ENCODE measurements at regions not wholly inside any gene's neighbourhood (a gene's known extent, or its start where the extent isn't known, plus 50 kb on each side); places are given as distances from the start of the nearest gene placed in this dataset.
A peak's percentile ranks its signal among the peaks of the same experiment; 100 is the strongest.
"Not testable (repeated sequence)": the region's sequence is repeated elsewhere in the genome, so short reads cannot be mapped to it uniquely, and the experiment has no call there.

DNA sequence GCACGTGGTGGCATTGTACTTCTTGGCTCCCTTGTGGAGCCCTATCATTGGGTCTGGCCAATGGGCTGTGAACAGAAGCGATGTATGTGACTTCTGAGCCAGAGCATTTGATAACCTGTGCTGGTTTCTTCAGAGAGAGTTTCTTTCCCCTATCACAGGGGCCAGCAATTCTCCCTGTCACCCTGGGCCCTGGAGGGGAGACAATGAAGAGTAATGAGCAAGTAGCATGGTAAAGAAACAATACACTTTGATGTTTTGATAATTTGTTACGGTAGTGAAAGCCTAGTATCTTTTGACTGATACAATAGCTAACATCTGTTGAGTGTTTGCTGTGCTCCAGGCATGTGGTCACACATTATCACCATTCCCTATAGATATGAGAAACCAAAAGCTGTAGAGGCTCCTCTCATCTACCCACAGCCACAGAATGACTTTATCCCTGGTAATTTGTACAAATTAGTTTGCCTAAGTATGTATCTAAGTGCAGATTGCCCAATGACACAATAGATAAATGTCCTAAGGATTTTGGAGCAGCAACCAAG is 113.4 kb upstream of the SVIL start:
- no peak for DNase-seq

DNA sequence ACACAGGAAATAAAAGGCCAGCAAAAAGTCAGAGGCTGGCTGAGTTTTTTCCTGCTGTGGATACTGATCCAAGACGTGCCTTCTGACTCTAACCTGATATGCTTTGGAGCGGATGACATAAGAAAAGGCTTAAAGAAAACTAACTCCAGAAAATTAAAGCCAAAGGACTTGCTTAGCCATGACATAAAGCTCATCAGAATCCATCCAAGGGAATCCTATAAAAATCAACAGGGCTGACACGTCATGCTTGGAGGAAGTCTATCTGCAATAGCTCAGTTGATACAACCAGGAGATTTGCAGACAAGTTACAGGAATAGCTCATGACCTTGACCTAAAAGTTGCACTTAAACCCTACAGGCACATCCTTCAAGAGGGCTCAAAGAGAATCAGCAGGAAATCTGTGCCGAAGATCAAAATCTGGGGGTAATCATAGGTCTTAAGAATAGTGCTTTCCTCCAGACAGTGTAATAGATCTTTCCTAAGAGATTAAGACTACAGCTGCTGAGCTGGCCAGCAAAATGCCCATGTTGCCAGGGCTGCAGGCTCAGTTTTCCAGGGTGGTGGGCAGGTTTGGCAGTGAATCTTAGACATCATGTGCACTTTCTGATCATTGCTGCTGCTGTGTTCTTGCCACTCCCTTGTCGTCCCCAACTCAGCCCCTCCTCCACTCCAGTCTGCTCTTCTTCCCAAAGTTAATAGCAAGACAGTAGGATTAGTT is 111.5 kb upstream of the SVIL start:
- peak; percentile 81 for DNase-seq

DNA sequence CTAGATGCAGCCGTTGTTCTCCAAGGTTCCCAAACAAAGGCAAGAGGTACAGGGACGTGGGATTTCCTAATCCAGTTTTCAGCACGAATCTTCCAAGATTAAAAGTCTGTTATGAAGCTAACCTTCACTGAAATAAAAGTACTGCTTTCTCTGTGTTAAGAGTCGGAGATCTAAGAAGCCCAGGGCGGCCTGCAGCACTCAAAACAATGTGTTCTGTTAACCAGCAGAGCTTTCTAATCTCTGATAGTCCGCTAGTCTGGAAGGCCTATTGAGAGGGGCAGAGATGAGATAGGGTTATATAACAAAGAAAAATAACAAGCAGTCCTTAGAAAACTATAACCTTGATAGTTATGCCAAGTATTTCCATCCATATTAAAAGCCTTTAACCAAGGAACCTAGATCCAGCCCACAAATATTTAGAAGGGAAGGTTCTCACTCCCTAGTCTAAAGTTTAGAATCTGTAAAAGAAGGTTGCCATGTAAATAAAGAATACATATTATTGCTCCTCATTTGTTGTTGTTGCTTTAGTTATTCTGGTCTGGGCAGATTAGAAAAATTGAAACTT is 106.3 kb upstream of the SVIL start:
- no peak for DNase-seq

DNA sequence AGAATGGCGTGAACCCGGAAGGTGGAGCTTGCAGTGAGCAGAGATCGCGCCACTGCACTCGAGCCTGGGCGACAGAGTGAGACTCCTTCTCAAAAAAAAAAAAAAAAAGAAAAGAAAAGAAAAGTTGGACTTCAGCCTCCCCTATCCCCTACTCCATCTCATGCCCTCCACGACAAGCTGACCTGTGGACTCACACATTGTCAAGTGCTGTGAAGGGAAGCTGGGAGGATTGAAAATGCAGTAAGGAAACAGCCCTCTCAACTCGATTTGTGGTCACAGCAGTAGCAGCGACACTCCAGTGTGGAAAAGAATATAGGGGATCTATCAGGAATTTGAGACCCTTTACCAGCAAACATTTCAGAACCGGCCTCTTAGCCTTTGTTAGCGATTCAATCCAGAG is 103.6 kb upstream of the SVIL start:
- DNase-seq = no peak

DNA sequence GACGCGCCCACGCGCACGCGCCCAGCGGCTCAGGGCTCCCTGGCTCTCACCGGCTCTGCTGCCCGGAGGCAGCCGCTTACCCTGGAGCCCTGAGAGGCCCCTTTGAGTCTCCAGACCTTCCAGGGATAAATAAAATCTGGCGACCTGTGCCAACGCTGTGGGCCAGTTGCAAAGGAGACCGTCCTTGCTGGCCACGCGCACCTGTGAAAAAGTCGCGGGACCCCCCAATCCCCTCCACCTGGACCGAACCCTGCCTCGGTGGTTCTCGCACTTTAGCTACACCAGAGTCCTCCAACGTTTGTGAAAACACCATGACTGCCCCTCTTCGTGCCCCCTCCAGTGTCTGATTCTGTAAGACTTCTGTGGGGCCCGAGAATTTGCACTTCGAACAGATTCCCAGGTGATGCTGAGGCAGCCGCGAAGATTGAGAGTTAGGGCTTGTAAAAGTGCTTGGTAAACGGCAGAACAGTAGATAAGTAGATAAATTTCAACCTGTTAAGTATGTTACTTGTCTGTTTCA is 102.4 kb upstream of the SVIL start:
- peak; percentile 8 for DNase-seq

DNA sequence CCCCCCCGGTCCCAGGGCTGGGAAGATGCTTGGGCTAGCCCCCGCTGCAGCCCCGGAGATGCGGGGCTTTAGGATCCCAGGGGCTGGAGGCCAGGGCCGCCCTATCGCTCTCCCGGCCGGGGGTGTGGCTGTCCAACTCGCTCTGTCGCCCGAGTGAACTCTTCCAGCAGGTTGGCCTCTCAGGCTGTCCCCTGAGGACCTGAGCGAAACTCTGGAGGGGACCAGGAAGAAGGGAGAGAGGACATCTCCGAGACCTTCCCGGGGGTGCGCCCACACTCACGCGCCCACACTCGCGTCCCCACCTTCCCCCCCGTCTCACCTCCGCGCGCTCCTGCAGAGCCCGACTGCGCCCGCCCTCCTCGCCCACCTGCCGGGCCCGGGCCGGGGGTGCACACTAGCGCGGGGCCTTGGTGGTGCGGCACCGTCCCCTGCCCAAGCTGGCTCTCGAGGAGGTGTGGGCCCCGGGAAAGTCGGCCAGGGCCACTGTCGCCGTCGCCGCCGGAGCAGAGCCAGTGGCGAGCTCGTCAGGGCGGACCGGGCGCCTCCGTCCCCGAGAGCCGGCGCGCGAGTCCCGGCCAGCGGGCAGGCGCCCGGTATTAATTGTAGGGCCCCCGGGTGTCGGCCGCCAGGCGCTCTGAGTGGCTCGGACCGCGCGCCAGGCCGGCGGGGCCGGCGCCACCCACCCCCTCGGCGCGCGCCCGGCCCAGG is 101.7 kb upstream of the SVIL start:
- peak; percentile 78 for DNase-seq

DNA sequence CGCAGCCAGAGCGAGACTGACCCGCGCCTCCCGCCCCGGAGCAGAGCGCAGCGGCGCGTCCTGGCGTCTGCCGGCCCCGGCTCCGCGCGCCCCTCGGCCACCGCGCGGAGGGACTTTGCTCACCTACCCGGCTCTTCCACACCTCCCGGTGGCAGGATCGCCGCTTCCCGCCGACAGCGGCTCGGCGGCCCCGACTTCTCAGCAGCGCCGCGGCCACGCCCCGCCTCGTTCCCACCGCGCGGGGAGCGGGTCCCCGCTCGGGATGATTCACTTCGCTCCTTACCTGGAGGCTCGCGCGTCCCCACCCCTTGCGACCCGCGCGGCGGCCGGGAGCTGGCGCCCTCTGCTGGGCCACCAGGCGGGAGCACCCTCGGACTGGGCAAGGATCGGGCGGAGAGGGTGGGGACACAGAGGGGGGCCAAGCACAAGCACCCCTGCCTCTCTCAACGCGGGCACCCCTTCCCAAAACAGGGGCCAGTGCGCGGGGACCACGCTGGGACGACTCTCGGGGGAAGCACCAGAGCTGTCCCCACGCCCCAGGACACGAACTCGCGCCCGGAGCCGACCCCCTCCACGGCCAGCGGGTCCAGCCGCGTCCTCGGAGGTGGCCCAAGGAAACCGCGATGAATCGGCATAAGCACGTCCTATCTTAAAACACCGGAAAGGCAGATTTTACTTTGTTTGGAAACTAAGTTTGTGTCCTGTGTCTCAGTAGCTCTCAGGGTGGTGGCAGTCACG is 101.0 kb upstream of the SVIL start:
- DNase-seq = peak; percentile 90

DNA sequence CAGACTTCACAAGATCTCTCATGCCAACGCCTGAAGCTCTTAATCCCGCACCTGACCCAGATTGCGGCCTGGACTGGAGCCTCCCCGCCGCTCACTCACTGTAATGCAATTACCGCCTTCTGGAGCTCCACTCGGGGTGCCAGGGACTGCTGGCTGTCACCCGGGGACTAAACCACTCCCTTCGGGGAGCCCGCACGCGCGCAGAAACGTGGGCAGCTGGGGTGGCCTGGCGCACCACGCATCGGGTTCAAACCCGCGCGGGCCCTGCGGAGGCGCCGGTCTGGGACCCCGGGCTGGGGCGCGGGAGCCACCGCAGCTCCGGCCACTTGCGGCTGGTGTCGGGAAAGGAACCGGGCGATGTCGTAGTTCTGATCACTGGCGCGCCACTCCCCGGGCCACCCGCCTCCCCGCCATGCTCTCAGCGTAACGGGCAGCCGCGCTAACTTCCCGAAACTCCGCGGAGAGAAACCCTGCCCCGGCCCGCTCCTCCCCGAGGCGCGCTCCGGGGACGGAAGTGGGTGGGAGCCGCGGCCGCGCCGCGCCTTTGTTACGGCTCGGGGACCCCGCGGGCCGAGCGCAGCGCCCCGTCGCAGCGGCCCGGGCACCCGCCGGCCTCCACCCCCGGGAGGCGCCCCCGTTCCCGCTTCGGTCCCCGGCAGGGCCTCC is 100.3 kb upstream of the SVIL start:
- peak; percentile 60 for DNase-seq

DNA sequence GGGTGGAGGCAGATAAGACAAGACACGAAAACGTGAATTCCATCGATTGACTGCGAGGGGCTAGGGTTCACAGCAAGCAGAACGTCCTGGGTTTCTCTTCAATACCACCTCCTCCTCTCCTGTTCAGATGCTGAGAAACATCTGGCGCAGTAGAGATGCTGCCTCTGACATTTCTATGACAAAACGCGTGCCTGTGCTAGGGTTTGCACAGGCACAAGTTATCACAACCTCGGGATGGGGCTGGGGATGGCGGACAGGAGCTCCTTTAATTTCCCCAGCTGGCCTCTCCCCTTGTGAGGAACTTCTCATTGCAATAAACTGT is 99.8 kb upstream of the SVIL start:
- no peak for DNase-seq

DNA sequence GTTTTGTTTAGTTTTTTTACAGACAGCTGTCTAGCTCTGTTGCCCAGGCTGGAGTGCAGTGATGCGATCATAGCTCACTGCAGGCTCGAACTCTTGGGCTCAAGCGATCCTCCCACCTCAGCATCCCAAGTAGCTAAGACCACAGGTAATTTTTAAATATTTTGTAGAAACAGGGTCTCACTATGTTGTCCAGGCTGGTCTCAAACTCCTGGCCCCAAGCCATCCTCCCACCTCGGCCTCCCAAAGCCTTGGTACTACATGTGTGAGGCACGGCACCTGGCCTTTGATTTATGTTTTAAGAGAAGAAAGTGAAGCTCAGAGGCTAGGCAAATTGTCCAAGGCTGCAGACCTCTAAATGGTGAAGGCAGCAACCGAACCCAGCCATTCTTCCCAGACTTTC is 98.6 kb upstream of the SVIL start:
- no peak for DNase-seq

DNA sequence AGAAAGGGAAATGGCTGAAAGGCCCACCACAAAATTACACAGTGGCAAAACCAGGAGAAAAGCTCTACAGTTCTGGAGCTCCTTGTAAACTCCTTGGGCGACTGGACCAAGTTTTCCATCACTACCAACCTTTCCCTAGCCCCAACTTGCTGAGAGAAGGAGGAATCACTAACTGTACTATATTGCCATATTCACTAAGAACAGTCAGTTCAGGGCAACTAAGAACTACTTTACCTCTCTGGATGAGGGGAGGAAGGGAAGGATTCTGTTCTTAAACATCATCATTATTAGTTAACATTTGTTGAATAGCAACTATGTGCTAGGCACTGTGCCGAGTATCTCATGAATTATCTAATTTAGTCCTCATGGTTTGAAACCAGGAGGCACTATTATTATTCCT is 98.1 kb upstream of the SVIL start:
- no peak for DNase-seq

DNA sequence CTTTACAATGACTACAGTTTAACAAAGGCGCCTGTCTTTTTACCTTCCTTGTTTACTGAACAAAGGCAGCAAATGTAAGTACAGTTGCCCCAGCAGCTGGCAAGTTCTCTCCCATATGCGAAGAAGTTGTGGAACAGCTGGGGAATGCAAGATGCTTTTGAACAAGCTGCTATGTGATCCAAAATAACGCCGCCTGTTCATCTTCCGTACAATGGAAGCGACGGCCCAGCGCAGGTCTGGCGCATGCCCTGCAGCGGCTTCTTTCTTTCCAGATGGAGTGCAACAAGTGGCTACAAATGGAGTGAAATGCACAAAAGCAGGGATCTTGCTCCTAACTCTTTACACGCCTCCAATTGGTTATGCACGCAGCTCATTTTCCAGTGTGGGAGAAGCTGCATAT is 97.0 kb upstream of the SVIL start:
- no peak for DNase-seq

DNA sequence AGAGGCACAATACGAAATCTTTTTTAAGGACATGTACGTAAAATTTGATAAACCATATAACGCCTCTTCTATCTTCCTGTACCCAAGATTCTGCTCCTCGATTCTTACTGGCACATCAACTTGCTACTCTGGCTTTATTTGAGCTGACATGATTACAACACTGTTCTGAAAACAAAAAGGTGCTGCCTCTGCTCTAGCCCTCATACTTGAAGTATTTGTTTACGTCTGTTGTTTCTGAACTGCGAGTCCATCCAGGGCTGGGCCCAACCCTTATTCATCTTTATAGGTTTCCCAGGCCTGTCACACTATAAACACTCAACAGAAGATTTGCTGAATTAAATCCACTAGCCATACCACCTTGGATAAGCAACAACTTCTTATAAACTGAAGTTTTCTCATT is 96.2 kb upstream of the SVIL start:
- no peak for DNase-seq

DNA sequence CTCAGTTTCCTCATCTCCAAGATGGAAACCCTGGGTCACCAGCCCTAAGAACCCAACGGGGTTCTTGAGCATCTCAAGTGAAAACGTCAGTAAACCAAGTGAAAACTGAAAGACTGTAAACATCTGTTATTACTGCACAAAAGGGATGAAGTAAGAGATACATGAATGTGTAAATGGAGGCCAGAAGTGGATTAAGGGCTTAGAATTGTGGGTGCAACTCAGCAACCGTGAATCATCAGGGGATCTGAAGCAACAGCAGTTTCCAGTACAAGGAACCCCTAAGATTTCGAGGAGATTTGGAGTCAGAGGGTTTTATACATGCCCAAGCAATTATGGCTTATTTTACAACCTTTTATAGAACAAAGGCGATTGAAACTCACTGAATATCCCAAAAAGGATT is 95.7 kb upstream of the SVIL start:
- no peak for DNase-seq

DNA sequence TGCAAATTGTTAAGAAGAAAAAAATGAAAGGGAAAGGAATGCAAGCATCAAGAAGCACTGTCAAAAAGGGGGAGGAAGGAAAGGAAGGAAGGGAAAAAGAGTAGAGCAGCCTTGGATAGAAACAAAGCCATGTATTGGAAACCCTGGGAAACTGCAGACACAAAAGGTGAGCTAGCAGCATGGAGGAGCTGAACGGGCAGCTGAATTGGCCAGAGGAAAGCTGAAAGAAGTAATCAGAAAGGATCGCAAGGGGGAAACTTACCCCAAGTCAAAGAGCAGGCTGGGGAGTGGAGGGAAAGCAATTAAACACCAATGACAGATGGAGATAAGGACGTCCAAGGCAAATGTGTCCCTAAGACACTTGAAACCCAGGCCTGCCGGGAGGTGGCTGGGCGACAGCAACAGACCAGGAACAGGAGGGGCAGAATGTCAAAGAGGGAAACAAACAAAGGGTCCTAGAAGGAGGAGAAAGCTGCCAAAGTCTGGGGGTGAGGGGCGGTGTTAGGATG is 93.8 kb upstream of the SVIL start:
- no peak for DNase-seq

DNA sequence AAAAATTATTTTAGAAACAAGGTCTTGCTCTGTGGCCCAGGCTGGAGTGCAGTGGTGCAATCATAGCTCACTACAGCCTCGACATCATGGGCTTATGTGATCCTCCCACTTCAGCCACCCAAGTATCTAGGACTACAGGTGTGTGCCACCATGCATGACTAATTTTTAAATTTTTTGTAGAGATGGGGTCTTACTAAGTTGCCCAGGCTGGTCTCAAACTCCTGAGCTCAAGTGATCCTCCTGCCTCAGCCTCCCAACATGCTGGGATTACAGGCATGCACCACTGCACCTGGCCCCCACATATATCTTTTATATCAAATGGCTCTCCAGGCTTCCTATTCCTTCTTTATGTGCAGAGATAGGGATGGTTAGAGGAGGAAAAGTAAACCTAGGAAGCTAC is 91.2 kb upstream of the SVIL start:
- not testable (repeated sequence) for DNase-seq

DNA sequence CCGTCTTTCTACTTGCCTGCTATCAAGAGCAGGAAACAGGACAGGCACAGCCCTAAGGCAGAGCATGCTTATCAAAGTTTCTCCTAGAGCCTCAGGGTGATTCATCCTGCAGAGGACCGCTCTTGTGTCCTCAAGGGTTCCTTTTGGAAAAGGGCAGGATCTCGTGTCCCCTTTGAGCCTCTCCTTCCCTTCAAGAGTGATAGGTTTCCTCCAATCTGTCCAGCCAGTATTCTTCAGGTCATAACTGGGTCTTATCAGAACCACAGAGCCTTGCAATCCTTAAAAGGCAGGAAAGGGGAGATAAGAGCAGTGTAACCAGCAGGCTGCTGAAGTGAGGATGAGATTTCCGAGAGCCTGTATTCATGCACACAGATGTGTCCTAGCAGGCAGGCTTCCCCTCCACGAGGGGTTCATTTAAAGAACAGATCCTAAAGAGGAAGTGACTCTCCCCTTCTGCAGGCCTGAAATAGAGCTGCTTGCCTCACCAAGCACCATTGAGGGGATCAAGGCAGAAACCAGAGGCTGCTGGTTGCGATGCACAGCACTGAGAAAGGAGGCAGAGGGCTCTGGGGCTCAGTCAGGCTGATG is 90.5 kb upstream of the SVIL start:
- DNase-seq = peak; percentile 55

DNA sequence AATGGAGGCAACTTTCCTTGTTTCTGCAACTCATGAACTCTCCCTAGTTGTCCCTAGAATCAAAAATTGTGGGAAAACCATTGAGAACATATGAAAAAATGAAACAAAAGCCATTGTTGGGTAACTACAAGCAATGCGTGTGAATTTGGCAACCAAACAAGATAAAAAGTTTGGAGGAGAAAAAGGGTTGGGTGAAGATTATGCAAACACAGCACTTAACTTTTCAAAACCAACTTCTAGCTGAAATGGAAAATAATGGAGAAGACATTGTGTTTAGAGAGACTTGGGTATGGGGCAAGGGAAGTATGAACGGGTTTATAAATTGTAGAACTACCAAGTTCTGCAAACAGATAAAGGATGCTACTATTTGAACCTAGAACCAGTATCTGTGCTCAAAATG is 89.0 kb upstream of the SVIL start:
- no peak for DNase-seq

DNA sequence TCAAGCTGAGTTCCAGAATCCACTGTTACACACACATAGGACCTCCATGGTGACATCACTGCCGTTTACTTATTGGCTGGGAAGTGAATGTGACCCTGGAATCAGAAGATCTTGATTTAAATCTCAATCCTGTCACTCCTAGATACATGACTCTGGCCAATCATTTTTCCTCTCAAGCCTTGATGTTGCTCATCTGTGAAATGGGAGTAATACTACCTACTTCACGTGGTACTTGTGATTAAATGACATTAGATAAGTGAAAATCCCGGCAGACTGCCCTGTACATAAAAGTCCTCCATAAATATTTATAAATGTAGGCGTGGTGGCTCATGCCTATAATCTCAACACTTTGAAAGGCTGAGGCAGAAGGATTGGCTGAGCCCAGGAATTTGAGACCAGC is 88.0 kb upstream of the SVIL start:
- DNase-seq = no peak

DNA sequence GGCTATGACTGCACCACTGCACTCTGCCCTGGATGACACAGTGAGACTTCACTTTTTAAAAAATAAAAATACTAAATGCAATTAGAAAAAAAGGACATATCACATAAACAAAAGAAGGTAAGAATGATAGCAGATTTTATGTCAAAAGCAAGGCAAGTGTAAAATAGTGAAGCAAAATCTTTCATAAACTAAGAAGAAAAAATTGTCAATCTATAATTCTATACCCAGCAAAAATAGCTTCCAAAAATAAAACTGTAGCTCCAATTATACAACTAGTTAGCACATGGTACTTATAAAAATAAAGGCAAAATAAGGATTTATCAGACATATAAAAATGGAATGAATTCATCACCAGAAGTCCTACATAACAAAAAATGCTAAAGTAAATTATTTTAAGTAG is 85.4 kb upstream of the SVIL start:
- no peak for DNase-seq

DNA sequence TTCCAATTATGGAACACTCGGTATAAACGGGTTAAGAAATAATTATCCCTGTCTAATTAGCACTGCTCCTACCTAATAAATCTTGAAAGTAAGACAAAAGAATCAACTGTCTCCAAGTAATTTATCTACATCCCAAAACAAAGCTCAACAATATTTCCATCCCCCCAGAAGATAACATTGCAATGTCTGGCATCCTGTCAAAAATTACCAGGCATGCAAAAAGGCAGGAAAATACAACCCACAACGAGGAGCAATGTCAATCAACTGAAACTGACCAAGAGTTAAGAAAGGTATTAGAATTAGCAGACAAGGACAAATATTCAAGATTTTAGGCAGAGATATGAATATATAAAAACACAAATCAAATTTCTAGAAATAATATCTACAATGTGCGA is 84.5 kb upstream of the SVIL start:
- DNase-seq = peak; percentile 19

DNA sequence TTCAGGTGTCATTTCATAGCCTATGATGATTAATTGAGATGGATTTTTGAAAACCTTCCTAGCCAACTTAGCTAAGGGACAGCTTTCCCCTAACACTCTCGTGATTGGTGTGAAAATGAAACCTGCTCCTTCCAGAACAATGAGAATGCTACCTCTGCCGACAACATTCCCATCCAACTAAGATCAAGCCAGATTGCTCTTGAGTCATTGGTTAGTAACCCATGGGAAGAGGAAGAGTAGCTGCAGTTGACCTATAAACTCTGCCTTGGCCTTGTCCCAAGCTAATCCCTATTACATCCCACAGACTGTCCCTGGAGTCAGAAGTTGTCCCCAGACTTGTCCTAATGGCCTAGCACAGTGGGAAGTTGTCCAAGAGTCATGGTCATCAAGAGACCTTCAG is 80.5 kb upstream of the SVIL start:
- peak; percentile 43 for DNase-seq
